K562 (cell line): ENCODE measurements at regions not wholly inside any gene's neighbourhood (a gene's known extent, or its start where the extent isn't known, plus 50 kb on each side); places are given as distances from the start of the nearest gene placed in this dataset.
A peak's percentile ranks its signal among the peaks of the same experiment; 100 is the strongest.

Experiments used
- ATF1 ChIP-seq, 2 experiments: fragments of 450-650 bp in 1 of 2; IDR thresholded peaks; 2 replicates each; pipeline ENCODE4 v1.6.1; 2016; ENCODE audit warnings: missing compliant biosample characterization in 1 of 2, missing genetic modification characterization in 1 of 2
- EGR1 ChIP-seq: fragments of 450-650 bp; conservative IDR thresholded peaks from 2 replicates; pipeline ENCODE4 v1.6.1; 2017; ENCODE audit warnings: mild to moderate bottlenecking
- NFRKB ChIP-seq: fragments of 450-650 bp; IDR thresholded peaks from 2 replicates; pipeline ENCODE4 v1.6.1; 2016; ENCODE audit warnings: low read depth
- NR2C2 ChIP-seq, 2 experiments: fragments of 200-800 bp in 1 of 2; sonication (Bioruptor generic) in 1 of 2; sonication (generic) in 1 of 2; formaldehyde crosslinking in 1 of 2; IDR thresholded peaks; 2 replicates each; pipeline versions ENCODE4 v1.6.1 to v1.8.0; 2016 to 2022; ENCODE audit warnings: mild to moderate bottlenecking in 1 of 2, missing compliant biosample characterization in 1 of 2, missing genetic modification characterization in 1 of 2, missing genetic modification reagents in 1 of 2
- SMARCA4 ChIP-seq: fragments of 450-650 bp; IDR thresholded peaks from 2 replicates; pipeline ENCODE4 v1.6.1; 2016
- TAF7 ChIP-seq: fragments of 450-650 bp; IDR thresholded peaks from 2 replicates; pipeline ENCODE4 v1.6.1; 2016; ENCODE audit warnings: missing genetic modification characterization, missing compliant biosample characterization
- TCF3 ChIP-seq: sonication (generic); formaldehyde crosslinking; IDR thresholded peaks from 2 replicates; pipeline ENCODE4 v1.4.0; 2020; ENCODE audit warnings: mild to moderate bottlenecking, missing genetic modification reagents
- XRCC5 ChIP-seq: fragments of 200-400 bp; formaldehyde crosslinking; IDR thresholded peaks from 2 replicates; pipeline ENCODE4 v1.6.1; 2017; ENCODE audit warnings: low read depth, mild to moderate bottlenecking, low read length
- ZKSCAN1 ChIP-seq: fragments of 150-350 bp; IDR thresholded peaks from 2 replicates; pipeline ENCODE4 v1.6.1; 2016; ENCODE audit warnings: low read depth, low read length
- ZNF3 ChIP-seq: fragments of 250-450 bp; sonication (Bioruptor Pico); IDR thresholded peaks from 2 replicates; pipeline ENCODE4 v1.5.0; 2021; ENCODE audit warnings: mild to moderate bottlenecking, moderate library complexity
- TF ChIP-seq, protein P1 (sequence below), 2 experiments: fragments of 200-800 bp in 1 of 2; sonication (Bioruptor generic) in 1 of 2; sonication (generic) in 1 of 2; formaldehyde crosslinking in 1 of 2; IDR thresholded peaks in 1 of 2; conservative IDR thresholded peaks in 1 of 2; 2 replicates each; pipeline versions ENCODE4 v1.5.0 to v1.6.1; 2016 to 2020; ENCODE audit warnings: missing compliant biosample characterization in 1 of 2, missing genetic modification characterization in 1 of 2, missing genetic modification reagents in 1 of 2
- TF ChIP-seq, protein P2 (sequence below), 2 experiments: IDR thresholded peaks in 1 of 2; conservative IDR thresholded peaks in 1 of 2; 2 replicates each; pipeline ENCODE4 v1.6.1; 2016; ENCODE audit warnings: low read depth in 2 of 2, mild to moderate bottlenecking in 1 of 2, missing compliant biosample characterization in 1 of 2, missing genetic modification characterization in 1 of 2, moderate library complexity in 1 of 2
- TF ChIP-seq, protein P3 (sequence below): fragments of 450-650 bp; formaldehyde crosslinking; IDR thresholded peaks from 2 replicates; pipeline ENCODE4 v1.4.0; 2020; ENCODE audit warnings: mild to moderate bottlenecking, moderate library complexity
- TF ChIP-seq, protein P4 (sequence below): sonication (generic); formaldehyde crosslinking; IDR thresholded peaks from 2 replicates; pipeline ENCODE4 v1.8.0; 2022; ENCODE audit warnings: missing genetic modification reagents, mild to moderate bottlenecking, borderline replicate concordance
- TF ChIP-seq, protein P5 (sequence below): sonication (generic); formaldehyde crosslinking; IDR thresholded peaks from 2 replicates; pipeline ENCODE4 v1.8.1; 2023; ENCODE audit warnings: mild to moderate bottlenecking, missing genetic modification reagents
- TF ChIP-seq, protein P6 (sequence below): sonication (generic); formaldehyde crosslinking; IDR thresholded peaks from 2 replicates; pipeline ENCODE4 v1.9.0; 2022; ENCODE audit warnings: mild to moderate bottlenecking, missing genetic modification reagents

DNA sequence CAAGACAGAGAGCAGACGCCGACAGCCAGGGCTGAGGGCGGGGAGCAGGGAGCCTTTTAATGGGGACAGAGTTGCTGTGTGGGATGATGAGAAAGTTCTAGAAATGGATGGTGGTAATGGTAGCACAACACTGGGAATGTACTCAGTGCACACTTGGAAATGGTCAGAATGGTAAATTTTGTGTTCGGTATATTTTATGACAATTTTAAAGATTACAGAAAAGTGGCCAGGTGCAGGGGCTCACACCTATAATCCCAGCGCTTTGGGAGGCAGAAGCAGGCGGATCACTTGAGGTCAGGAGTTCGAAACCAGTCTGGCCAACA is 243.2 kb upstream of the CIBAR2 start (continued):
- TF ChIP-seq, protein P1, sequence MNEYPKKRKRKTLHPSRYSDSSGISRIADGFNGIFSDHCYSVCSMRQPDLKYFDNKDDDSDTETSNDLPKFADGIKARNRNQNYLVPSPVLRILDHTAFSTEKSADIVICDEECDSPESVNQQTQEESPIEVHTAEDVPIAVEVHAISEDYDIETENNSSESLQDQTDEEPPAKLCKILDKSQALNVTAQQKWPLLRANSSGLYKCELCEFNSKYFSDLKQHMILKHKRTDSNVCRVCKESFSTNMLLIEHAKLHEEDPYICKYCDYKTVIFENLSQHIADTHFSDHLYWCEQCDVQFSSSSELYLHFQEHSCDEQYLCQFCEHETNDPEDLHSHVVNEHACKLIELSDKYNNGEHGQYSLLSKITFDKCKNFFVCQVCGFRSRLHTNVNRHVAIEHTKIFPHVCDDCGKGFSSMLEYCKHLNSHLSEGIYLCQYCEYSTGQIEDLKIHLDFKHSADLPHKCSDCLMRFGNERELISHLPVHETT (CRISPR knock-in tag; conservative IDR thresholded peaks at IDR 0.05 in 1 of 2, IDR thresholded peaks at IDR 0.05 in 1 of 2) = no peak; a peak in 1 of 4 replicates
- TF ChIP-seq XRCC5 (no peak), NFRKB (no peak), EGR1 (no peak), ZKSCAN1 (no peak), SMARCA4 (no peak), NR2C2 (CRISPR knock-in tag; IDR thresholded peaks at IDR 0.05) (no peak), NR2C2 (tag; IDR thresholded peaks at IDR 0.05) (peak; percentile 58), TAF7 (no peak), ATF1 (CRISPR knock-in tag; IDR thresholded peaks at IDR 0.05) (no peak), ATF1 (tag; IDR thresholded peaks at IDR 0.05) (peak; percentile 49; the same call in 1 of the 2 replicates), TCF3 (CRISPR knock-in tag) (no peak), ZNF3 (CRISPR knock-in tag) (no peak)
- TF ChIP-seq, protein P2, sequence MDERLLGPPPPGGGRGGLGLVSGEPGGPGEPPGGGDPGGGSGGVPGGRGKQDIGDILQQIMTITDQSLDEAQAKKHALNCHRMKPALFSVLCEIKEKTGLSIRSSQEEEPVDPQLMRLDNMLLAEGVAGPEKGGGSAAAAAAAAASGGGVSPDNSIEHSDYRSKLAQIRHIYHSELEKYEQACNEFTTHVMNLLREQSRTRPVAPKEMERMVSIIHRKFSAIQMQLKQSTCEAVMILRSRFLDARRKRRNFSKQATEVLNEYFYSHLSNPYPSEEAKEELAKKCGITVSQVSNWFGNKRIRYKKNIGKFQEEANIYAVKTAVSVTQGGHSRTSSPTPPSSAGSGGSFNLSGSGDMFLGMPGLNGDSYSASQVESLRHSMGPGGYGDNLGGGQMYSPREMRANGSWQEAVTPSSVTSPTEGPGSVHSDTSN (CRISPR knock-in tag; IDR thresholded peaks at IDR 0.05; ENCODE audit: low read depth) = no peak
- TF ChIP-seq, protein P2 (tag; conservative IDR thresholded peaks at IDR 0.05; ENCODE audit: low read depth) = peak; percentile 68
- TF ChIP-seq, protein P3, sequence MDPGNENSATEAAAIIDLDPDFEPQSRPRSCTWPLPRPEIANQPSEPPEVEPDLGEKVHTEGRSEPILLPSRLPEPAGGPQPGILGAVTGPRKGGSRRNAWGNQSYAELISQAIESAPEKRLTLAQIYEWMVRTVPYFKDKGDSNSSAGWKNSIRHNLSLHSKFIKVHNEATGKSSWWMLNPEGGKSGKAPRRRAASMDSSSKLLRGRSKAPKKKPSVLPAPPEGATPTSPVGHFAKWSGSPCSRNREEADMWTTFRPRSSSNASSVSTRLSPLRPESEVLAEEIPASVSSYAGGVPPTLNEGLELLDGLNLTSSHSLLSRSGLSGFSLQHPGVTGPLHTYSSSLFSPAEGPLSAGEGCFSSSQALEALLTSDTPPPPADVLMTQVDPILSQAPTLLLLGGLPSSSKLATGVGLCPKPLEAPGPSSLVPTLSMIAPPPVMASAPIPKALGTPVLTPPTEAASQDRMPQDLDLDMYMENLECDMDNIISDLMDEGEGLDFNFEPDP (CRISPR knock-in tag) = no peak
- TF ChIP-seq, protein P4, sequence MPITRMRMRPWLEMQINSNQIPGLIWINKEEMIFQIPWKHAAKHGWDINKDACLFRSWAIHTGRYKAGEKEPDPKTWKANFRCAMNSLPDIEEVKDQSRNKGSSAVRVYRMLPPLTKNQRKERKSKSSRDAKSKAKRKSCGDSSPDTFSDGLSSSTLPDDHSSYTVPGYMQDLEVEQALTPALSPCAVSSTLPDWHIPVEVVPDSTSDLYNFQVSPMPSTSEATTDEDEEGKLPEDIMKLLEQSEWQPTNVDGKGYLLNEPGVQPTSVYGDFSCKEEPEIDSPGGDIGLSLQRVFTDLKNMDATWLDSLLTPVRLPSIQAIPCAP = no peak
- TF ChIP-seq, protein P5, sequence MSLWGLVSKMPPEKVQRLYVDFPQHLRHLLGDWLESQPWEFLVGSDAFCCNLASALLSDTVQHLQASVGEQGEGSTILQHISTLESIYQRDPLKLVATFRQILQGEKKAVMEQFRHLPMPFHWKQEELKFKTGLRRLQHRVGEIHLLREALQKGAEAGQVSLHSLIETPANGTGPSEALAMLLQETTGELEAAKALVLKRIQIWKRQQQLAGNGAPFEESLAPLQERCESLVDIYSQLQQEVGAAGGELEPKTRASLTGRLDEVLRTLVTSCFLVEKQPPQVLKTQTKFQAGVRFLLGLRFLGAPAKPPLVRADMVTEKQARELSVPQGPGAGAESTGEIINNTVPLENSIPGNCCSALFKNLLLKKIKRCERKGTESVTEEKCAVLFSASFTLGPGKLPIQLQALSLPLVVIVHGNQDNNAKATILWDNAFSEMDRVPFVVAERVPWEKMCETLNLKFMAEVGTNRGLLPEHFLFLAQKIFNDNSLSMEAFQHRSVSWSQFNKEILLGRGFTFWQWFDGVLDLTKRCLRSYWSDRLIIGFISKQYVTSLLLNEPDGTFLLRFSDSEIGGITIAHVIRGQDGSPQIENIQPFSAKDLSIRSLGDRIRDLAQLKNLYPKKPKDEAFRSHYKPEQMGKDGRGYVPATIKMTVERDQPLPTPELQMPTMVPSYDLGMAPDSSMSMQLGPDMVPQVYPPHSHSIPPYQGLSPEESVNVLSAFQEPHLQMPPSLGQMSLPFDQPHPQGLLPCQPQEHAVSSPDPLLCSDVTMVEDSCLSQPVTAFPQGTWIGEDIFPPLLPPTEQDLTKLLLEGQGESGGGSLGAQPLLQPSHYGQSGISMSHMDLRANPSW (CRISPR knock-in tag) = no peak
- TF ChIP-seq, protein P6, sequence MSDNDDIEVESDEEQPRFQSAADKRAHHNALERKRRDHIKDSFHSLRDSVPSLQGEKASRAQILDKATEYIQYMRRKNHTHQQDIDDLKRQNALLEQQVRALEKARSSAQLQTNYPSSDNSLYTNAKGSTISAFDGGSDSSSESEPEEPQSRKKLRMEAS (CRISPR knock-in tag) = no peak
